Germinal center (tissue), 1 donor: ENCODE measurements at regions not wholly inside any gene's neighbourhood (a gene's known extent, or its start where the extent isn't known, plus 50 kb on each side); places are given as distances from the start of the nearest gene placed in this dataset.

Experiments
- DNase-seq: peaks from one replicate; pipeline ENCODE4 v3.0.0; 2012; ENCODE audit warnings: mixed read lengths, low spot score

- no peak for DNase-seq
Observed at GRCh38 chr10:111131168-111131799, 54.5 kb downstream of the ADRA2A start.

- no peak for DNase-seq
Observed at GRCh38 chr10:111137007-111137406, 60.2 kb downstream of the ADRA2A start.

GRCh38 chr10:111137587-111137986 is 60.8 kb downstream of the ADRA2A start:
- no peak for DNase-seq

- DNase-seq: no peak
Observed at GRCh38 chr10:111138544-111138943, 61.7 kb downstream of the ADRA2A start.

- DNase-seq: no peak
Observed at GRCh38 chr10:111139567-111139966, 62.7 kb downstream of the ADRA2A start.

GRCh38 chr10:111142092-111142768 is 65.4 kb downstream of the ADRA2A start:
- no peak for DNase-seq

- no peak for DNase-seq
Observed at GRCh38 chr10:111146025-111146640, 69.3 kb downstream of the ADRA2A start.

GRCh38 chr10:111148025-111148424 is 71.2 kb downstream of the ADRA2A start:
- DNase-seq: no peak

- DNase-seq: no peak
Observed at GRCh38 chr10:111148440-111148839, 71.6 kb downstream of the ADRA2A start.

- DNase-seq: no peak
Observed at GRCh38 chr10:111150691-111151090, 73.9 kb downstream of the ADRA2A start.

- DNase-seq: no peak
Observed at GRCh38 chr10:111151595-111152307, 74.9 kb downstream of the ADRA2A start.

GRCh38 chr10:111156754-111157153 is 79.9 kb downstream of the ADRA2A start:
- no peak for DNase-seq

GRCh38 chr10:111158595-111158994 is 81.8 kb downstream of the ADRA2A start:
- no peak for DNase-seq

- DNase-seq: no peak
Observed at GRCh38 chr10:111161109-111161874, 84.5 kb downstream of the ADRA2A start.

GRCh38 chr10:111171183-111171582 is 94.4 kb downstream of the ADRA2A start:
- DNase-seq: no peak

GRCh38 chr10:111175787-111176186 is 99.0 kb downstream of the ADRA2A start:
- DNase-seq: no peak

GRCh38 chr10:111177379-111177778 is 100.5 kb downstream of the ADRA2A start:
- DNase-seq: no peak

- DNase-seq: no peak
Observed at GRCh38 chr10:111179514-111179913, 102.7 kb downstream of the ADRA2A start.

GRCh38 chr10:111186358-111186757 is 109.5 kb downstream of the ADRA2A start:
- no peak for DNase-seq

GRCh38 chr10:111187096-111187495 is 110.3 kb downstream of the ADRA2A start:
- no peak for DNase-seq

- no peak for DNase-seq
Observed at GRCh38 chr10:111199587-111199986, 122.8 kb downstream of the ADRA2A start.
